ENCODE measurements at regions not wholly inside any gene's neighbourhood (a gene's known extent, or its start where the extent isn't known, plus 50 kb on each side); places are given as distances from the start of the nearest gene placed in this dataset.
"Not testable (repeated sequence)": the region's sequence is repeated elsewhere in the genome, so short reads cannot be mapped to it uniquely, and the experiment has no call there.

- peaks cover 20% of the 10 kb centered on the region for H3K9me3 ChIP-seq (ENCODE audit: insufficient read depth, low read depth, low read length)
- WGBS = 84% methylated on average over 5 of the region's 5 CpGs
- no peaks in the 10 kb centered on the region for H3K36me3 ChIP-seq (ENCODE audit: insufficient read depth, low read length)
- no peak overlapping the region for H3K9ac ChIP-seq (ENCODE audit: low read depth, low read length)
- no peaks in the 10 kb centered on the region for H3K27me3 ChIP-seq (ENCODE audit: insufficient read depth, low read length)
- no peak overlapping the region for H3K27ac ChIP-seq (ENCODE audit: low read depth, low read length)
- H3K4me1 ChIP-seq (ENCODE audit: insufficient read depth, low read length) = 0 out of 2 replicates have a peak, but pooled peaks cover 6% of the 10 kb centered on the region
- H3K4me3 ChIP-seq (ENCODE audit: low read length) = no peak overlapping the region
Measured at GRCh38 chr19:13652810-13653590, 111.3 kb upstream of the MRI1 start.

- no peak overlapping the region for H3K27ac ChIP-seq (ENCODE audit: low read depth, low read length)
- H3K9ac ChIP-seq (ENCODE audit: low read depth, low read length) = no peak overlapping the region
- H3K36me3 ChIP-seq (ENCODE audit: insufficient read depth, low read length) = no peaks in the 10 kb centered on the region
- no peaks in the 10 kb centered on the region for H3K4me1 ChIP-seq (ENCODE audit: insufficient read depth, low read length)
- H3K9me3 ChIP-seq (ENCODE audit: insufficient read depth, low read depth, low read length) = no peaks in the 10 kb centered on the region
- H3K27me3 ChIP-seq (ENCODE audit: insufficient read depth, low read length) = no peaks in the 10 kb centered on the region
- H3K4me3 ChIP-seq (ENCODE audit: low read length) = no peak overlapping the region
- WGBS = 88% methylated on average over 7 of the region's 7 CpGs
Measured at GRCh38 chr19:13646758-13647157, 117.6 kb upstream of the MRI1 start.

- Histone ChIP-seq H3K9me3 (ENCODE audit: insufficient read depth, low read depth, low read length) (no peaks in the 10 kb centered on the region), H3K9ac (ENCODE audit: low read depth, low read length) (no peak overlapping the region), H3K4me1 (ENCODE audit: insufficient read depth, low read length) (no peaks in the 10 kb centered on the region), H3K36me3 (ENCODE audit: insufficient read depth, low read length) (no peaks in the 10 kb centered on the region), H3K27ac (ENCODE audit: low read depth, low read length) (no peak overlapping the region), H3K27me3 (ENCODE audit: insufficient read depth, low read length) (no peaks in the 10 kb centered on the region), H3K4me3 (ENCODE audit: low read length) (no peak overlapping the region)
- 97% methylated on average over 3 of the region's 3 CpGs for WGBS
Measured at GRCh38 chr19:13644645-13645044, 119.7 kb upstream of the MRI1 start.

GRCh38 chr19:13640611-13641010, 123.7 kb upstream of the MRI1 start:
- WGBS = 92% methylated on average over 1 of the region's 1 CpG
- Histone ChIP-seq H3K4me1 (ENCODE audit: insufficient read depth, low read length) (no peaks in the 10 kb centered on the region), H3K4me3 (ENCODE audit: low read length) (no peak overlapping the region), H3K9ac (ENCODE audit: low read depth, low read length) (no peak overlapping the region), H3K27ac (ENCODE audit: low read depth, low read length) (no peak overlapping the region), H3K9me3 (ENCODE audit: insufficient read depth, low read depth, low read length) (no peaks in the 10 kb centered on the region), H3K36me3 (ENCODE audit: insufficient read depth, low read length) (no peaks in the 10 kb centered on the region), H3K27me3 (ENCODE audit: insufficient read depth, low read length) (no peaks in the 10 kb centered on the region)

GRCh38 chr19:13639342-13639929, 124.9 kb upstream of the MRI1 start:
- 84% methylated on average over 7 of the region's 7 CpGs for WGBS
- Histone ChIP-seq H3K9ac (ENCODE audit: low read depth, low read length) (no peak overlapping the region), H3K9me3 (ENCODE audit: insufficient read depth, low read depth, low read length) (no peaks in the 10 kb centered on the region)

GRCh38 chr19:13637664-13638063, 126.7 kb upstream of the MRI1 start:
- H3K4me1 ChIP-seq (ENCODE audit: insufficient read depth, low read length) = peaks cover 8% of the 10 kb centered on the region; the same call in 1 of the 2 replicates
- no peak overlapping the region for H3K27ac ChIP-seq (ENCODE audit: low read depth, low read length)
- H3K9me3 ChIP-seq (ENCODE audit: insufficient read depth, low read depth, low read length) = no peaks in the 10 kb centered on the region
- H3K4me3 ChIP-seq (ENCODE audit: low read length) = no peak overlapping the region
- H3K27me3 ChIP-seq (ENCODE audit: insufficient read depth, low read length) = no peaks in the 10 kb centered on the region
- no peaks in the 10 kb centered on the region for H3K36me3 ChIP-seq (ENCODE audit: insufficient read depth, low read length)
- 86% methylated on average over 6 of the region's 6 CpGs for WGBS
- H3K9ac ChIP-seq (ENCODE audit: low read depth, low read length) = no peak overlapping the region

More at GRCh38 chr19:13639342-13639929, 124.9 kb upstream of the MRI1 start:
- Histone ChIP-seq H3K4me1 (ENCODE audit: insufficient read depth, low read length) (no peaks in the 10 kb centered on the region), H3K4me3 (ENCODE audit: low read length) (no peak overlapping the region), H3K36me3 (ENCODE audit: insufficient read depth, low read length) (no peaks in the 10 kb centered on the region), H3K27me3 (ENCODE audit: insufficient read depth, low read length) (no peaks in the 10 kb centered on the region), H3K27ac (ENCODE audit: low read depth, low read length) (no peak overlapping the region)

GRCh38 chr19:13634658-13635057, 128.4 kb upstream of the CACNA1A start:
- Histone ChIP-seq H3K27ac (ENCODE audit: low read depth, low read length) (no peak overlapping the region), H3K9ac (ENCODE audit: low read depth, low read length) (no peak overlapping the region), H3K4me3 (ENCODE audit: low read length) (no peak overlapping the region), H3K36me3 (ENCODE audit: insufficient read depth, low read length) (no peaks in the 10 kb centered on the region), H3K9me3 (ENCODE audit: insufficient read depth, low read depth, low read length) (no peaks in the 10 kb centered on the region), H3K4me1 (ENCODE audit: insufficient read depth, low read length) (peaks cover 8% of the 10 kb centered on the region; the same call in 1 of the 2 replicates), H3K27me3 (ENCODE audit: insufficient read depth, low read length) (no peaks in the 10 kb centered on the region)
- WGBS = 86% methylated on average over 6 of the region's 6 CpGs

- Histone ChIP-seq H3K27me3 (ENCODE audit: insufficient read depth, low read length) (no peaks in the 10 kb centered on the region), H3K9ac (ENCODE audit: low read depth, low read length) (no peak overlapping the region), H3K9me3 (ENCODE audit: insufficient read depth, low read depth, low read length) (no peaks in the 10 kb centered on the region), H3K27ac (ENCODE audit: low read depth, low read length) (no peak overlapping the region), H3K36me3 (ENCODE audit: insufficient read depth, low read length) (no peaks in the 10 kb centered on the region), H3K4me3 (ENCODE audit: low read length) (no peak overlapping the region), H3K4me1 (ENCODE audit: insufficient read depth, low read length) (peaks cover 8% of the 10 kb centered on the region; the same call in 1 of the 2 replicates)
- WGBS = 90% methylated on average over 1 of the region's 1 CpG
Measured at GRCh38 chr19:13633522-13633922, 127.2 kb upstream of the CACNA1A start.

- H3K4me1 ChIP-seq (ENCODE audit: insufficient read depth, low read length) = peaks cover 8% of the 10 kb centered on the region; the same call in 1 of the 2 replicates
- H3K9me3 ChIP-seq (ENCODE audit: insufficient read depth, low read depth, low read length) = no peaks in the 10 kb centered on the region
- 51% methylated on average over 6 of the region's 6 CpGs for WGBS
- H3K9ac ChIP-seq (ENCODE audit: low read depth, low read length) = no peak overlapping the region
- H3K36me3 ChIP-seq (ENCODE audit: insufficient read depth, low read length) = no peaks in the 10 kb centered on the region
- H3K27ac ChIP-seq (ENCODE audit: low read depth, low read length) = no peak overlapping the region
- H3K27me3 ChIP-seq (ENCODE audit: insufficient read depth, low read length) = no peaks in the 10 kb centered on the region
- H3K4me3 ChIP-seq (ENCODE audit: low read length) = no peak overlapping the region
Measured at GRCh38 chr19:13633109-13633508, 126.8 kb upstream of the CACNA1A start.

- H3K4me3 ChIP-seq (ENCODE audit: low read length); H3K9me3 ChIP-seq (ENCODE audit: insufficient read depth, low read depth, low read length); H3K9ac ChIP-seq (ENCODE audit: low read depth, low read length); H3K27ac ChIP-seq (ENCODE audit: low read depth, low read length); H3K4me1 ChIP-seq (ENCODE audit: insufficient read depth, low read length); H3K36me3 ChIP-seq (ENCODE audit: insufficient read depth, low read length); H3K27me3 ChIP-seq (ENCODE audit: insufficient read depth, low read length): not testable (repeated sequence)
- WGBS = 94% methylated on average over 5 of the region's 7 CpGs
Measured at GRCh38 chr19:13632164-13632563, 125.9 kb upstream of the CACNA1A start.

- no peaks in the 10 kb centered on the region for H3K9me3 ChIP-seq (ENCODE audit: insufficient read depth, low read depth, low read length)
- no peak overlapping the region for H3K4me3 ChIP-seq (ENCODE audit: low read length)
- H3K9ac ChIP-seq (ENCODE audit: low read depth, low read length) = no peak overlapping the region
- H3K4me1 ChIP-seq (ENCODE audit: insufficient read depth, low read length) = peaks cover 17% of the 10 kb centered on the region; the same call in 1 of the 2 replicates
- WGBS = 84% methylated on average over 6 of the region's 6 CpGs
- H3K36me3 ChIP-seq (ENCODE audit: insufficient read depth, low read length) = no peaks in the 10 kb centered on the region
- H3K27me3 ChIP-seq (ENCODE audit: insufficient read depth, low read length) = no peaks in the 10 kb centered on the region
- H3K27ac ChIP-seq (ENCODE audit: low read depth, low read length) = no peak overlapping the region
Measured at GRCh38 chr19:13629687-13630357, 123.5 kb upstream of the CACNA1A start.

Measured in HUES64 (cell line).